Astrocyte (in vitro differentiated cells and primary cell): ENCODE measurements at regions not wholly inside any gene's neighbourhood (a gene's known extent, or its start where the extent isn't known, plus 50 kb on each side); places are given as distances from the start of the nearest gene placed in this dataset.

ENCODE experiments used
- DNase-seq: peaks from one replicate; pipeline ENCODE4 v3.0.0-alpha.2; 2010; ENCODE audit warnings: low read depth
- FAIRE-seq: peaks from 2 replicates; lab custom pipeline; 2011; peaks lifted over from hg19 to GRCh38; lab: Jason Lieb, UNC
- H2AFZ ChIP-seq: 2 replicates; pipeline ENCODE4 v1.6.0; 2012; ENCODE audit warnings: low read depth, low read length, inconsistent platforms
- H3K27ac ChIP-seq: 2 replicates; pipeline ENCODE4 v1.5.1; 2011; ENCODE audit warnings: low read depth, low read length, inconsistent platforms
- H3K27me3 ChIP-seq: 2 replicates; pipeline ENCODE4 v1.6.0; 2011; ENCODE audit warnings: low read length, inconsistent platforms; ENCODE audit not compliant: insufficient read depth
- H3K36me3 ChIP-seq: 2 replicates; pipeline ENCODE4 v1.5.1; 2011; ENCODE audit warnings: low read length, inconsistent platforms; ENCODE audit not compliant: insufficient read depth
- H3K4me1 ChIP-seq: 2 replicates; pipeline ENCODE4 v1.5.1; 2011; ENCODE audit warnings: low read length, inconsistent platforms; ENCODE audit not compliant: insufficient read depth
- H3K4me2 ChIP-seq: 2 replicates; pipeline ENCODE4 v1.6.0; 2012; ENCODE audit warnings: low read length, inconsistent platforms
- H3K4me3 ChIP-seq: 2 replicates; pipeline ENCODE4 v1.5.1; 2011; ENCODE audit warnings: low read depth, mild to moderate bottlenecking, low read length, inconsistent platforms; ENCODE audit not compliant: insufficient read depth
- H3K79me2 ChIP-seq: 2 replicates; pipeline ENCODE4 v1.6.0; 2012; ENCODE audit warnings: mild to moderate bottlenecking, low read length, inconsistent platforms; ENCODE audit not compliant: insufficient read depth
- H3K9ac ChIP-seq: 2 replicates; pipeline ENCODE4 v1.6.0; 2012; ENCODE audit warnings: mild to moderate bottlenecking, low read length, inconsistent platforms
- H3K9me3 ChIP-seq: 2 replicates; pipeline ENCODE4 v1.5.1; 2012; ENCODE audit warnings: low read depth, mild to moderate bottlenecking, low read length, inconsistent platforms; ENCODE audit not compliant: insufficient read depth
- H4K20me1 ChIP-seq: 2 replicates; pipeline ENCODE4 v1.6.0; 2012; ENCODE audit warnings: low read length, inconsistent platforms; ENCODE audit not compliant: insufficient read depth
- H3K27ac Mint-ChIP-seq: one replicate; pipeline ENCODE4 v1.8.0; 2021; ENCODE audit warnings: mild to moderate bottlenecking, mixed read lengths; ENCODE audit not compliant: unreplicated experiment
- H3K27me3 Mint-ChIP-seq: one replicate; pipeline ENCODE4 v1.8.0; 2021; ENCODE audit warnings: low read depth, mixed read lengths; ENCODE audit not compliant: unreplicated experiment
- H3K36me3 Mint-ChIP-seq: one replicate; pipeline ENCODE4 v1.8.0; 2021; ENCODE audit warnings: low read depth, mixed read lengths; ENCODE audit not compliant: unreplicated experiment
- H3K4me1 Mint-ChIP-seq: one replicate; pipeline ENCODE4 v1.8.0; 2021; ENCODE audit warnings: low read depth, mixed read lengths; ENCODE audit not compliant: unreplicated experiment
- H3K4me3 Mint-ChIP-seq: one replicate; pipeline ENCODE4 v1.8.0; 2021; ENCODE audit warnings: mild to moderate bottlenecking, moderate library complexity, mixed read lengths; ENCODE audit not compliant: unreplicated experiment
- H3K9me3 Mint-ChIP-seq: one replicate; pipeline ENCODE4 v1.8.0; 2021; ENCODE audit warnings: mild to moderate bottlenecking, mixed read lengths; ENCODE audit not compliant: unreplicated experiment
- EZH2 ChIP-seq: IDR thresholded peaks from 2 replicates; pipeline ENCODE4 v1.6.1; 2012; ENCODE audit warnings: mild to moderate bottlenecking, low read length, inconsistent platforms; ENCODE audit not compliant: insufficient read depth
- TF ChIP-seq, protein P1 (sequence below): IDR thresholded peaks from 2 replicates; pipeline ENCODE4 v1.5.1; 2011; ENCODE audit warnings: low read depth, mild to moderate bottlenecking, inconsistent platforms, low read length, moderate library complexity; ENCODE audit not compliant: insufficient read depth

GRCh38 chr13:26989957-26990713 lies 181.5 kb downstream of the USP12 start:
- Histone ChIP-seq H3K36me3 (no peaks in the 10 kb centered on the region), H3K27ac (no peak overlapping the region), H3K9me3 (no peaks in the 10 kb centered on the region), H3K4me1 (no peaks in the 10 kb centered on the region), H3K27me3 (peaks cover 4% of the 10 kb centered on the region), H3K79me2 (no peaks in the 10 kb centered on the region), H3K9ac (no peak overlapping the region), H4K20me1 (no peaks in the 10 kb centered on the region), H2AFZ (no peak overlapping the region), H3K4me3 (no peak overlapping the region), H3K4me2 (no peak overlapping the region)
- peaks cover 2% of the 10 kb centered on the region for H3K36me3 Mint-ChIP-seq
- FAIRE-seq (no peak), DNase-seq (no peak)
- TF ChIP-seq, protein P1, sequence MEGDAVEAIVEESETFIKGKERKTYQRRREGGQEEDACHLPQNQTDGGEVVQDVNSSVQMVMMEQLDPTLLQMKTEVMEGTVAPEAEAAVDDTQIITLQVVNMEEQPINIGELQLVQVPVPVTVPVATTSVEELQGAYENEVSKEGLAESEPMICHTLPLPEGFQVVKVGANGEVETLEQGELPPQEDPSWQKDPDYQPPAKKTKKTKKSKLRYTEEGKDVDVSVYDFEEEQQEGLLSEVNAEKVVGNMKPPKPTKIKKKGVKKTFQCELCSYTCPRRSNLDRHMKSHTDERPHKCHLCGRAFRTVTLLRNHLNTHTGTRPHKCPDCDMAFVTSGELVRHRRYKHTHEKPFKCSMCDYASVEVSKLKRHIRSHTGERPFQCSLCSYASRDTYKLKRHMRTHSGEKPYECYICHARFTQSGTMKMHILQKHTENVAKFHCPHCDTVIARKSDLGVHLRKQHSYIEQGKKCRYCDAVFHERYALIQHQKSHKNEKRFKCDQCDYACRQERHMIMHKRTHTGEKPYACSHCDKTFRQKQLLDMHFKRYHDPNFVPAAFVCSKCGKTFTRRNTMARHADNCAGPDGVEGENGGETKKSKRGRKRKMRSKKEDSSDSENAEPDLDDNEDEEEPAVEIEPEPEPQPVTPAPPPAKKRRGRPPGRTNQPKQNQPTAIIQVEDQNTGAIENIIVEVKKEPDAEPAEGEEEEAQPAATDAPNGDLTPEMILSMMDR = no peak
- TF ChIP-seq EZH2 = no peak
- H3K4me3 Mint-ChIP-seq = no peak overlapping the region
- no peaks in the 10 kb centered on the region for H3K9me3 Mint-ChIP-seq
- H3K27me3 Mint-ChIP-seq = peaks cover 23% of the 10 kb centered on the region
- no peak overlapping the region for H3K27ac Mint-ChIP-seq
- peaks cover under 1% of the 10 kb centered on the region for H3K4me1 Mint-ChIP-seq

- Histone ChIP-seq H3K27ac (no peak overlapping the region), H3K9me3 (no peaks in the 10 kb centered on the region), H3K4me1 (no peaks in the 10 kb centered on the region), H2AFZ (no peak overlapping the region), H3K79me2 (no peaks in the 10 kb centered on the region), H3K4me3 (no peak overlapping the region), H4K20me1 (no peaks in the 10 kb centered on the region), H3K36me3 (no peaks in the 10 kb centered on the region), H3K9ac (no peak overlapping the region), H3K27me3 (no peaks in the 10 kb centered on the region), H3K4me2 (no peak overlapping the region)
- Mint-ChIP-seq H3K4me3 (no peak overlapping the region), H3K9me3 (no peaks in the 10 kb centered on the region), H3K27ac (no peak overlapping the region), H3K27me3 (peaks cover 23% of the 10 kb centered on the region), H3K4me1 (peaks cover 2% of the 10 kb centered on the region), H3K36me3 (peaks cover 2% of the 10 kb centered on the region)
- no peak for TF ChIP-seq EZH2
- TF ChIP-seq, protein P1 = no peak
- DNase-seq = no peak
- no peak for FAIRE-seq
Measured at GRCh38 chr13:26989261-26989956, 182.2 kb downstream of the USP12 start.
